Stimulated activated CD8-positive, alpha-beta memory T cell treated with anti-CD3 and anti-CD28 coated beads, Interleukin-7, amount 100 ng/mL, for 24 hours (primary cell): ENCODE measurements at regions not wholly inside any gene's neighbourhood (a gene's known extent, or its start where the extent isn't known, plus 50 kb on each side); places are given as distances from the start of the nearest gene placed in this dataset.

Experiments used
- DNase-seq: peaks from one replicate; pipeline ENCODE4 v3.0.0-alpha.2; 2020; ENCODE audit warnings: low read depth

DNA sequence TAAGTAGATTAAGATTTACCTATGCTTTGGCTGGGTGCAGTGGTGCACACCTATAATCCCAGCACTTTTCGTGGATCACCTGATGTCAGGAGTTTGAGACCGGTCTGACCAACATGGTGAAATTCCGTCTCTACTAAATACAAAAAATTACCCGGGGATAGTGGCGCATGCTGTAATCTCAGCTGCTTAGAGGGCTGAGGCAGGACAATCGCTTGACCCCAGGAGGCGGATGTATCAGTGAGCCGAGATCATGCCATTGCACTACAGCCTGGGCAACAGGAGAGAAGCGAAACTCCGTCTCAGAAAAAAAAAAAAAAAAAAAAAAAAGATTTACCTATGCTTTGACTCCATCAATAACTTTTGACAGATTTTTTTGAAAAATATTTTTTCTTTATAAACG lies 267.1 kb upstream of the SEMA6A start:
- DNase-seq: no peak

DNA sequence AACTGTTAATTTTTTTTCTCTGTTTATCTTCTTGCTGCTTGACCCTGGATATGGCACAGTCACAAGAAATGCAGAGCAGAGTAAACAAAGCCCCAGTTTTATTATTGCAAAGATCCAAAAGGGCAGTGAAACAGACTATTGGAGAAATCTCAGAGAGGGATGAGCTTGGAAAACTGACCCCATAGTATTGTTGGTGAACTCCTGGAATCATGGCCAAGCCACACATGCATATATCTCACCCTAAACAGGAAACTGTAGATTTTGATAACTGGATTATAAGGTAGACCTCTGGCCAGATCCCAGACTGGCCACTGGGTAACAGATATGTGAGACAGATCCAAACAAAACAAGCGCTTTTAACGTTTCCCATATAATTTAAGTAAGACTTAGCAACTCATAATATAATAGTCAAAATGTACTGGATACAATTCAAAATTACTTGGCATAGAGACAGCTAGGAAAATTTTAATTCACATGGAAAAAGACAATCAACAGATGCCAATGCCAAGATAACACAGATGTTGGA lies 263.5 kb upstream of the SEMA6A start:
- no peak for DNase-seq

DNA sequence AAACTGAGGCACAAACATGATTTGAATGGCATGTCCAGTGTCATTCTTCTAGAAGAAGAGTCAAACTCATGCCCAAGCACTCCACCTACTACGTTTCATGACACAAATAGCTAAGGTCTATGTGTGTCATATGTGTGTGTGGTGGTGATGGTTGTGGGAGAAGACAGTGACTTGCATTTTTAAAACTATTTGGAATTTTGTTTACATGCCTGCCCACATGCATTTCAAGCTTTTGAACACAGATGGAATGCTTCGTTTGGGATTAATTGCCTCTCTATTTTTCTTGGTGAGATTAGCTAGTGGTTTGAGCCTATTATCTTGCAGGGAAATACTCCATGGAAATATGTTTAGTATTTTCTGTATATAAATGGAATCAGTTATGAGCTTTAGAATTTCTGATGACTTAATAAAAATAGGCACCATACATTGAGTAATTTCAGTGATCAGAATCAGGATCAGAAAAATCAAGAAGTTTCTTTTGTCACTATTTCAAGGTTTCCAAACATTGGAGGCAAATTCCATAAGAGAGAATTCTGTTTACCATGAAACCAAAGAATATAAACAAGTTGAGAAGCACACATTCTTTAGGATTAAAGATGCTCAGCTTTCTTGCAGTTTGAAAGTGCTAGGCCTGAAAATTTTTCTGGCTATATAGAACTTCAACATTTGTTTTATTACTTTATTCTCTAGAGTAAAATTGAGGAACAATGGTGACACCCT lies 260.3 kb upstream of the SEMA6A start:
- DNase-seq: no peak

DNA sequence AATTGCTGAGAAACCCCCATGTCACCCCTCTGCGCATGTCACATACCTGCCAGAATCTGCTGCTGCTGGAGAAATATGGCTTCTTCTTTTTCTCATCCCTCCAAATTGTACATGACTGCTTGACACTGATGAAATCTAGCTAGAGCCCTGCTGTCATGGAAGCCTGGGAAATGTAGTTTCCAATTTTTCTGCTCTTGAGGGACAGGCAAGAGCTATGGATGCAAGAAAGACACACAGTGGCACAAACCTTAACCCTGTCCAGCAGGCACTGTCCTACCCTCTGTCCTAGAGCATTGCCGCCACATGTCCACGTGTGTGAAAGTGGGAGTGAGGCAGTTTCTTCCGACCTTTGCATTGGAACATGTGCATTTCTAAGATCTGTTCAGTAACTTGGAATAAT lies 255.5 kb upstream of the SEMA6A start:
- no peak for DNase-seq

DNA sequence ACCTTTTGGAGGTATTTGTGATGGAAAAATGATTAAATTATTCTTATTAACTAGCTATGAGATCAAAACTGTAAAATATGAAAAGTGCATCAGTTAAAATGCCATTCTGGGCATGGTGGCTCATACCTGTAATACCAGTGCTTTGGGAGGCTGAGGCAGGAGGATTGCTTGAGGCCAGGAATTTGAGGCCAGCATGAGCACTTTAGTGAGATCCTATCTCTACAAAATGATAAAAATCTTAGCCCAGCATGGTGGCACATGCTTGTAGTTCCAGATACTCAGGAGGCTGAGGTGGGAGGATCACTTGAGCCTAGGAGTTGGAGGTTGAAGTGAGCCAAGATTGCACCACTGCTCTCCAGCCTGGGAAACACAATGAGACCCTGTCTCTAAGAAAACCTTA lies 252.5 kb upstream of the SEMA6A start:
- DNase-seq: no peak

DNA sequence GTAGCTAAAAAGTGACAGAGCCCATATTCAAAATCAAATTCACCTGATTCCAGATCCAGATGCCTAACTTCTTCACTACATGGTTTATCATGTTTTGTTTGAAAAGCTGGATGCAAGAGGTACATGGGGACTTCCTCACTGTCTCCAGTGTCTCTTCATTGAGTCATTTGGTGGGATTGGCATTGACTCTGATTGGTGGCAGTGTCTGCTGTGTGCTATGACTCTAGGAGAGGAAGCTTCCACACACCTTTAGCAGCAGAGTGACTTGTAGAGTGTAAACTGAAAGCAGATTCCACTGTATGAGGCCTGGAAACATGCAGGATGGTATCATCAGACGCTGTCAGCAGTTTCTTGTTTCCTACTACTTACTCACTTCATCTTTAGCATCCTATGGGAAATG lies 250.9 kb upstream of the SEMA6A start:
- no peak for DNase-seq

DNA sequence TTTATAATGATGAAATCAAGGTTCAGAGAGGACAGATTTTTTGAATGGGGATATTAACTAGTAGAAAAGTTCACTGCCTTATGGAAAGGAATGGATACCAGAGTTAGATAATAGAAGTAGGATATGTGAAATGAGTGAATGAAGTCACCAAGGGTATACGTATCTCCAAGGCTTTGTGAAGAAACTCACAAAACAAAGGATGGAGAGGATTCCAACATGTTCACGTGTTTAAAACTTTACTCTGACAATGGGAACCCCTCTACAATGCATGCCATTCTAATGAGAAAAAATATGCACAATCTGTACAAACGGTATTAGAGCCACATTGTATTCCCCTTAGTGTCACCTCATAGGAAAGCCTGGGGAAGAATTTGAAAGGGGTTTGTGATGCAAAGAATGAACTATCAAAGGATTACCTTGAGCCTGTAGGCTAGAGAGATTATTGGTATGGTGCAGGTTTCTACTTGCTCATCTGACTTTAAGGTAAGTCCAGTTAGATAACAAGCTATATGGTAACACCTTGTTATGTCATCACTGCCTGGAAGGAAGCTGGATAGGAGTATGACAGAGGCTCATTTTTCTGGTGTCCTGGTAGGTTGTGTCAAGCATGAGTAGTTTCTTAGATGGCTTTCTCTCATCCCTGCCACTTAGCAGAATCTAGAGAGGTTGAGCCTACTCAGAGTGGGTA lies 250.3 kb upstream of the SEMA6A start:
- DNase-seq: no peak

DNA sequence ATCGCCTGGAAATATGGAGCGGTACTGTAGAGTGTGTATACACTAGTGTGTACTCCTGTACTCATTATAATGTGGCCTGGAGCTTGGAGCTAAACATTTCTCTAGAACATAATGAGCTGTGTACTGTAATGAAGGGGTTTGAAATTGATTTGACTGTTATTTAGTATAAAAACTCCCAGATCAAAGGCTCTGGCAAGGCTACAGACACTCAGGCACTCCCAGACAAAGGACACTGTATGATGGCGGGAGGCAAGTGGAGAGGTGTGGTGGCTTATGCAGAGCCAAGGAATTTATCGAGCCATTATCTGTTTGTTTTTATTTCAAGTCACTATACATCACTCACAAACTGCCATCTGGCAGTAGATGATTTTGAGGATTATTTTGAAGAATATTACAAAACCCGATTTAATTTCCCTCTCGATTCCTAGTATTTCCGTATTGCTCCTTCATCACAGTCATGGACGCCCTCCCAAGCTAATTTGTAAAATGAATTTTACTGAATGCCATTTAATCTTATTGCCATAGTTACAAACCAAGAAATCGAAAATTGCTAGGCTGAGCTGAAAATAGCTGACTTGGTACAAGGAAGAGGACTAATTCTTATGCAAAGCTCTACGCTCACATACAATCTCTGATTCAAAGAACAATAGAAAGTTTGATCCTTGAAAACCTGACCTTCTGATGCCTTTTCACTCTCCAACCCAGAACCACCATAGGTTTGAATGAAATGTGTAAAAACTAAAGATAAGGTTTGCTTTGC lies 240.2 kb upstream of the SEMA6A start:
- no peak for DNase-seq

DNA sequence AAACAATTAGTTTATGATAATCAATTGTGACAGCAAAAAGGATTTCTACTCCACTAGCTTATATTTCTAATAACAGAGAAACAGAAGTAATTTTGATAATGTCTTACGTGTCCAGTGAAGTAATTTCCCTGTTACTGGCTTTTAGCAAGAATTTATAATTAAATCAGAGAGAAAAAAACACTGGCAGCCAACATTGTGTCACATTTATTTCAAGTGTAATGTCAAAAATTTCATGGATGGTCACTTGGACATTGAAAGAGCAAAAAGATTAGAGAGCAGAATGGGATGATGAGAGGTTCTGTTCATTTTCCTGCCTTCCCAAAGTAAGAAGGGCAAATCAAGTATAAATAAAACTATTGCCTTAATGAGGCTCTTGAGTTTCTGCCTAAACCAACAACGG lies 239.3 kb upstream of the SEMA6A start:
- DNase-seq: no peak

DNA sequence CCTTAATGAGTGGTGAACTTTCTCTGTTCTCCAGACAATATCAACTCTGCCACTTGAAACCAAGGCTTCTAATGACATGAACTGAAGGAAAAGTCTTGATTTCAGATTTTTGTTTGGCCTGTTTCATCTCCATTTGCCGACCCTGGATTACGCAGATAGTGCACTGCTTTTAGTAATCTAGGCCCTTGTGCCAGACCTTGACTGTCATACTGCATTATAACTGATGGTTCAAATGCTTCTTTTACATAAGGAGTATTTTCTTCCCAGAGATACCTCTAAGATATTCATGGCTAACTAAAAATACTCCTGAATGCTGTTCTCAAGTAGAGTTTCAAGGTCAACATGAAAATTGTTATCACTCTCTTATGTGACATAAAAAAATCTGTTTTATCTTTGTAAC lies 238.7 kb upstream of the SEMA6A start:
- DNase-seq: no peak

DNA sequence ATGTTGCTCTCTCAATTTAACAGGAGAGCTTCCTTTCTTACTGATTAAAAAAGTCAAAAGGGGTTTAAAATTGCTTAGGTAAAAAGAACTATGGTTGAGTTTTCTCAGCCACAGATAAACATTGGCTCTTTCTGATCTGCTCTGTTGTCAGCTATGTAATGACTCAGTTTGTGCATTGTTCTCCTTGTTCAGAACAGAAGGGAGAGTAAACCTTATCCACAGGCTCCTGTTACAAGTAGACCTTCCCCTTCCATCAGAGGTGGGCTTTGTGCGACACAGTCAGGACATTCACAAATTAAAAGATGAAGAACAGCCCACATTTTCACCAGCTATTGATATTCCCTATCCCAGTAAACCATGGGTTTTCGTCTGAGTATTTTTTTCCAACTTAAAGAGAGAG lies 236.3 kb upstream of the SEMA6A start:
- DNase-seq: no peak

DNA sequence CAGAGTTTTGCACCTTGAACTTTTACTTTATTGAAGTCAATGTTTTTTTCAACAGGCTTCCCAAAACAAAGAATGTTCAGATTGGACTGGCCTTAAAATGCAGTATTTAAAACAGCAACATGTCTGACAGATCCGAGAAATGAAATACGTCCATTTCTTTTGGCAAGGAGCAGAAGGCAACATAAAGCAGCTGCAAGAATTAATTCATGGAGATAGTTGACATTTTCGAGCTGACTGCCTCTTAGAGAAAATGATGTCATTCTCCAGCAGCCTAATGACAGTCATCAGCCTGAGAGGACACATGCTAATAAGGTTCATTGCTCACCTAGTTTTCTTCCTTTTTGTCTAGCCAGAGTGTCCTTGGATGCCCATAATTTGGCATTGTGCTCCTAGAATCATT lies 232.2 kb upstream of the SEMA6A start:
- DNase-seq: no peak

DNA sequence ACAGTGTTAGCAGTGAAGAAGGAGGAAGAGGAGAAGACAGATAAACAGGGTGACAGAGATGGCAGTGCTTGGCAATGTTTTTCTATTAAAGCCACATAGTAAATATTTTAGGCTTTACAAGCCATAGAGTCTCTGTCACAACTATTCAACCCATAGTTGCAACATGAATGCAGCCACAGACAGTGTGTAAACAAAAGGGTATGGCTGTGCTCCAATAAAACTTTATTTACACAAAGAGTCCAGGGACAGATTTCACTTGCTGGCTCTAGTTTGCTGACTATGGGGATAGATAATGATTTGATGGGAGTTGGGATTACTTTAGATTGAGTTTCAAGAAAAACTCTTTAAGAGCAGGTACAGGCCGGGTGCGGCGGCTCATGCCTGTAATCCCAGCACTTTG lies 224.8 kb upstream of the SEMA6A start:
- DNase-seq: no peak

DNA sequence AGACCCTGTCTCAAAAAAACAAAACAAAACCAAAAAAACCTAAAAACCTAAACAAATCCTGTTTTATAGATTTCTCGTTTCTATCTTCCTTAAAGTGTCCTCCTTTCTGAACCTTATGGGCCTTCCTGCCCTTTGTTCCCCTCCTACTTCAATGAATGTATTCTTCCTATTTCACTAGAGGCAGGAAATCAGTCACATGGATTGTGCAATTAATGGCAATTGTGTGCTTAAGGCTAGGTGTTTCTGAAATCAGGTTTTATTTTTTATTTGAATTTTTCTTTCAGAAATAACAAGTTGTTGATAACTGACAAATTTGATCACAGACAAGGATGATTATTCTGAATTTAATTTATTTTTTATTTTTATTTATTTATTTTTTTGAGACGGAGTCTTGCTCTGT lies 220.6 kb upstream of the SEMA6A start:
- no peak for DNase-seq

DNA sequence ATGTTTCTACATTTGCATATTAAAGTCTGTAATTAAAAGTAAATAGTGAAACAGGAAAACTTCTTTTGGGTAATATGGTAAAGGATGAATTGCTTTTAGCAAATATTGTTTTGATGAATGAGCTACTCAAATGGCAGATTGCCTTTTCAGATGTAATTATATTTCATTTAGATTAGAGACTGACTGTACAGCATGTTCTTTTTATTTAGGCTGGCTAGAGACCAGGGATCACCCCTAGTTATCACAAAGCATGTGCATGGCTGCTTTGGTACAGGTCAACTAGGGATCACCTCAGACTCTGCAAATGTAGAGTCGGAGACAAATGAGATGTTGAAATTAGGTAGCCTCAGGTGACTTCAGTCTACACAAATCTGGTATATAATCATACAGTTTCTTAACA lies 214.9 kb upstream of the SEMA6A start:
- DNase-seq: no peak

DNA sequence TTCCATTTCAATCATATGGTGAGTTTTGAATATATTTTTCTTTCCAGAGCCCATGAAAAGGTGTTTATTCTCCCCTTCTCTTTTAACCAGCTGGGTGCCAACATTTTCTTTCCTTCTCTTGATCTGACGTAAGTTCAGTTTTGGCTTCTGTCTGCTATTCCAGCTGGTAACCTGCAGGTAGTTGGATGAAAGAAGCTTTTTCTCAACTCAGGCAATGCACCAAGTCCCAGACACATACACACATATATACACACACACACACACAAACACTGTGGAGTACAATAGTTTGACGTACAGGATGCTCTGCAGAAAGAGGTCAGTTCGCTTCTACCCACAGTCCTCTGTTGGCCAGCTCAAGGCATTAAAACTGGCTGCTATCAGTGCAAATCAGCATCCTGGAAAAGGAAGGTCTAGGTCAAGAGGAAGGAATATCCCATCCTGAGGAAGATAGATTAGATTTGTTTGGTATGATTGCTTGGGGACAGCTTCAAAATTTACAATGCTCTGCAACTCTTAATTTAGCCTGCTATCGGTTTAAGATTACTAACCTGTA lies 214.3 kb upstream of the SEMA6A start:
- no peak for DNase-seq

DNA sequence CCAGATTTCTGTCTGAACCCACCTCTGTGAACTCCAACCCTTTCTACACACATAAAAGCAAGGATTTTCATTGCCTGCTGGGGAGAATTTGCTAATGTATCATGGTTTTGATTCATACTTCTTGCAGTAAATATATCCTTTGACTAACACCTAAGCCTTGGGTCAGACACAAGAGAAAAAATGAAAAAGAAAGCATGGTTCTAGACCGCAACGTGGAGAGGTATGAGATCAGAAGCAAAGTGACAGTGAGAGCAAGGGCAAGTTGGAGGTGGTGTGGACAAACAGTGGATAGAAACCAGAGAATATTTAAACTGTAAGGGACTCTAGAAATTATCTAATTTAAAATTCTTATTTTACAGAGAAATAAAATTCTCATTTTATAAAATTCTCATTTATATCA lies 212.9 kb upstream of the SEMA6A start:
- no peak for DNase-seq

DNA sequence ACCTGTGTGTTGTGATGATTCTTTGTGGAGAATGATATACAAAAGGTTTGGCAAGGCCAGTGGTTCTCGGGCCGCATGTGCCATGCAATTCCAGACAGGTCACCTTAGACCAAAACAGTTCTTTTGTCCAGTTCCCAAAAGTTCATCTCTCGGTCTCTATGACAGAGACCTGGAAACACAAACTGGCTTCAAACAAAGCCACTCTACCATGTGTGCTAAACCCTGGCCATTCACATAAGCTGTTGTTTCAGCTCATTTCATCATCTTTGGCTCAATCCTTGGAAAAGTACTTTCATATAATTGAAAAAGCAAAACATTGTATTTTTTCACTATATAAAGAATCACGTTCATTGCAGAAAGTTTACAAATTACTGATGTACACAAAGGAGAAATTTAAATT lies 210.5 kb upstream of the SEMA6A start:
- no peak for DNase-seq

DNA sequence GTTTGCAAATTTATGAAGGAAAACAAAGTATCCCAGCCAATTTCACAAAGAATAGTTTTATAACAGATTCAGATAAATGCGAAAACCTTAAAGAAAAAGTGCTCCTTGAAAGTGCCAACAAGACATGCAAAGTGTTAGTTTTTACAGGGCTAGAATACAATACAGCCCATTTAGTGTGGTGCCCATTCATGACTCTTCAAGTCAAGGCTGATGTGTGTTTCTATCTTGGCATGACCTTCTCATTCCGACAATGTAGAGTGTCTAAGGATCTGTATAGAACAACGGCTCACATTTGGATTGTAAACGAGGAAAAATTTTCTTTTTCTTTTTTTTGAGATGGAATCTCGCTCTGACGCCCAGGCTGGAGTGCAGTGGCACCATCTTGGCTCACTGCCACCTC lies 205.2 kb upstream of the SEMA6A start:
- no peak for DNase-seq

DNA sequence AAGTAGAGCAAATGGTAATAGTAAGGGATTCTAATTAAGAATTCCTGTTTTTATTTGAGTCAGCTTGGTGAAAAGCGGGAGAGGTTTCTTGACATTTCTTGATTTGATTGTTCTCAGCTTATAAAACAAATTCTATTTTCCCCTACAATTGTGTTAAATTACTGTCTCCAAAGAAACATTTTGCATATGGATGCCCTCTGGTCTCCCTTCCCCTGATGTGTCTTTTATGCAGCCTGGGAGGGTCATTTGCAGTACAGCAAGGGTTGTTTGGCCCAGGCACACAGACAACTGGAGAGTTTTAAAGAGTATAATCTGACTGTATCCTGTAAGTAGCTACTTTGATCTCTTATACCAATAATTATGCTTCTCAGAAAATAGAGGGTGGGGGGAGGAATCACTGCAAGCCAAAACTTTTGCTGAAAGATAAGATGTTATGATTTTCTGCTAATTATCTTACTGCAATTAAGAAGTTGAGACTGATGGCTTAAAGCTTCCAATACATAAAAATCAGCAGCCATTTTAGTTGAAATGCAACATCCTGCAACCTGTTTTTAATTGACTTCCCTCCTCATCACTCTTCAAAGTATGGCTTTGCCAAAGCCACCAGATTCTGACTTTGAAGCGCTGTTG lies 204.1 kb upstream of the SEMA6A start:
- DNase-seq: no peak

DNA sequence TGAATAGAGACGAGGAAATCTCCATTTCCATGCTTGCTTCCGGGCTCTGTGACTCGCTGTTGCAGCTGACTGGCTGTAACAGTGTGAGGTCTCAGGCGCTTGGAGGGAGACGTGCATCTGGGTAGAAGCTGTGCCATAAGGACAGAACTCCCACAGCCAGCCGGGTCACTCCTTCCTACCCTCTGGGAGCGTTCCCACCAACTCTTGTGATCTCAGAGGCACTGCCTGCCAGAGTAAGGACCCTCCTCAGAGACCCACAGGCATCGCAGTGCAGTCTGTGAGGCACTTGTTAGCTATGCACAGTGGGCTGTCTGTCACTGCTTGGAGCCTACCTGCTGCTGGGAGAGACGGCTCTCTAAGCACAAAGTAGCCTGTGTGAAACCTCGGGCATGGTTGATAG lies 203.4 kb upstream of the SEMA6A start:
- DNase-seq: no peak

DNA sequence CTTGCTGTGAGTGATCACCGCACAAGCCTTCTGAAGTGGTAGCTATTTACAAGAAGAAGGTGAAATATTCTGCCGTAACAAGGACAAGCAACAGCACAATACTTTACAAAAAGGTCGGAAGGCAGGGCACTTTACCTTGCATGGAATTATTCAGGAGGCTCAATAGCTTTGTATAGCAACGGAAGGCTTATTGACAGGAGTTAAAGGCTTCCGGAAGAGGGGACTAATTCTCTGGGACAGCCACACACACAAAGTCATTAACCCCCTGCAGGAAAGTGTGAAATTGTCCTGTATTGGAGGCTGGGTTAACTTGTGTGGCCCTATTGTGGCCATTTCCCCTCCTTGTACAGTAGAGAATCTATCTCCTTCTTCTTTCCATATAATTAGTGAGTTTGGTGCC lies 199.3 kb upstream of the SEMA6A start:
- DNase-seq: no peak
